ENCODE measurements at regions not wholly inside any gene's neighbourhood (a gene's known extent, or its start where the extent isn't known, plus 50 kb on each side); places are given as distances from the start of the nearest gene placed in this dataset.

DNA sequence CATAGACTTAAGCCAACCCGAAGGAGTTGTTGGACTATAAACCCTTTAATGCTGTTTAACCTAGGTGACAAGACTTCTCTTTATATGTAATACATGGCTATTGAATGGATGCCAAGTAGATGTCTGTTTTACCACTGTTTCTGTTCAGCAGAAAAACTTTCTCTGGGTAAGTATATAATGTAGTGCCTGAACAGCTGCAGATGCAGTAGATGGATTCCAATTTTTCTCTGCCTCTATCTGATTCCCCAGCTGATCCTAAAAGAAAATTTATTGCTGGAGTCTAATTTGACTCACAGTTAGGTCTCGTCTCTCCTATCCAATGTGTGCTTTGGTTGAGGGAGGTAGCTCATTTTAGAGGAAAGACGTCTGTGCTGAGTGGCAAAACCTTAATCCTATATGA is 256.5 kb upstream of the CBLB start:
- peaks cover 1% of the 10 kb centered on the region for H3F3A ChIP-seq (replicated peaks; ENCODE audit: insufficient read depth)
- H3K27ac ChIP-seq (ENCODE audit: low read depth in 2 of 2, low read length in 1 of 2): peak overlapping the region; percentile 60 to 68; a peak in 2 of 4 replicates
- DNase-seq: no peak
- no peak for TF ChIP-seq GATA2 (CRISPR knock-in tag; IDR thresholded peaks at IDR 0.05)
- TF ChIP-seq RAD21 (IDR thresholded peaks at IDR 0.05; ENCODE audit: low read length): 0 out of 2 replicates have a peak, but pooled peaks have one; percentile 2
- TF ChIP-seq, protein P1, sequence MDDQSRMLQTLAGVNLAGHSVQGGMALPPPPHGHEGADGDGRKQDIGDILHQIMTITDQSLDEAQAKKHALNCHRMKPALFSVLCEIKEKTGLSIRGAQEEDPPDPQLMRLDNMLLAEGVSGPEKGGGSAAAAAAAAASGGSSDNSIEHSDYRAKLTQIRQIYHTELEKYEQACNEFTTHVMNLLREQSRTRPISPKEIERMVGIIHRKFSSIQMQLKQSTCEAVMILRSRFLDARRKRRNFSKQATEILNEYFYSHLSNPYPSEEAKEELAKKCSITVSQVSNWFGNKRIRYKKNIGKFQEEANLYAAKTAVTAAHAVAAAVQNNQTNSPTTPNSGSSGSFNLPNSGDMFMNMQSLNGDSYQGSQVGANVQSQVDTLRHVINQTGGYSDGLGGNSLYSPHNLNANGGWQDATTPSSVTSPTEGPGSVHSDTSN (IDR thresholded peaks at IDR 0.05): no peak
- H4K20me1 ChIP-seq (ENCODE audit: insufficient read depth): no peaks in the 10 kb centered on the region
- no peaks in the 10 kb centered on the region for H3K79me2 ChIP-seq (ENCODE audit: insufficient read depth)
- no peak overlapping the region; the same call in 1 of the 2 replicates for H2AFZ ChIP-seq (ENCODE audit: low read depth)
- no peaks in the 10 kb centered on the region for H3K36me3 ChIP-seq (replicated peaks in 1 of 2; ENCODE audit: control insufficient read depth in 1 of 2, insufficient read depth in 2 of 2, low read length in 1 of 2)
- H3K9me2 ChIP-seq: no peaks in the 10 kb centered on the region
- no peak overlapping the region for H3K4me3 ChIP-seq (ENCODE audit: low read depth in 2 of 2, low read length in 1 of 2)
- 93% methylated on average over 3 of the region's 3 CpGs for WGBS (ENCODE audit: low lambda C conversion rate)
- no peaks in the 10 kb centered on the region for H3K27me3 ChIP-seq (ENCODE audit: insufficient read depth)
- CTCF ChIA-PET: no interaction called here
- H3K9me3 ChIP-seq: no peaks in the 10 kb centered on the region
- peak overlapping the region; percentile 50; the same call in 1 of the 2 replicates for H3K4me2 ChIP-seq
- POLR2A ChIA-PET: no interaction called here
- peaks cover 0 to 12% of the 10 kb centered on the region in 2 experiments; a peak in 2 of 4 replicates for H3K4me1 ChIP-seq (ENCODE audit: control insufficient read depth in 1 of 2, insufficient read depth in 2 of 2, low read depth in 1 of 2, low read length in 1 of 2)
- no peak overlapping the region for H3K9ac ChIP-seq

DNA sequence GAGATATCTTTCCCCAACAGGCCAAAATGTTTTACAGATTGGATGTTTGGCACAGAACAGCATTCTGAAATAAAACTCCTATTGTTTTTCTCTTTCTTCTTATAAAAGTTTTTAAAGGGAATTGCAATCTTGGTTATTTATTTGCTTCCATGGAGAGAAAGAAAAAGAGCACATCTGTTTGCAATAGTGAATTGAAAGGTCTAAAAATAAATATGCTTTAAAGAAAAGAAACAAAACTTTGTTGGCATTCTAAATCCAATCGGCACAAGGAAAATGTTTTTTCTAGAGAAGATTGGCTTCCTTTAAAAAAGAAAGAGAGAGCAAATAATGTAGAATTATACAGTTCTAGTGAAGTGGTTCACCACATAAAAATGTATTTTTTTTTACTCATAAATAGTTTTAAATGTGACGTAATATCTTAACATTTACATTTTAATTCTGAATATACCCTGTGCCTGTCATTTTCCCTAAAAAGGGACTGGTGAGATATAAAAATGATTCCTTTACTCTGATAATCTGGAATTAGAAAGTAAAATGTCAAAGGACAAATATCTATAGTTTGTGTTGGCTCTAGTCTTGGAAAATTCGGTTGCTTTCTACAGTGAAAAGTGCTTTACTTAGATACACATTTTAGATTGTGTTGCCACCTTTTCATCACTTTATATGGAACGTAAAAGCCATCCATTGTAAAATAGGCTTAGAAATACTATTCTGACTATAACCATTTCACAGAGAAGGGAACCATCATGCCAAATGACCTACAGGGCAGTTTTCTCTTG is 257.4 kb upstream of the CBLB start:
- ChIA-PET CTCF (no interaction called here), POLR2A (no interaction called here)
- Histone ChIP-seq H3K9me3 (no peaks in the 10 kb centered on the region), H3K36me3 (replicated peaks in 1 of 2; ENCODE audit: control insufficient read depth in 1 of 2, insufficient read depth in 2 of 2, low read length in 1 of 2) (no peaks in the 10 kb centered on the region), H3K9ac (peak overlapping the region; percentile 21; the same call in 1 of the 2 replicates), H3K27ac (ENCODE audit: low read depth in 2 of 2, low read length in 1 of 2) (peak overlapping the region; percentile 60 to 68), H3K79me2 (ENCODE audit: insufficient read depth) (no peaks in the 10 kb centered on the region), H2AFZ (ENCODE audit: low read depth) (peak overlapping the region; percentile 39), H3K27me3 (ENCODE audit: insufficient read depth) (no peaks in the 10 kb centered on the region), H3K4me2 (peak overlapping the region; percentile 50; the same call in 1 of the 2 replicates), H3K4me1 (ENCODE audit: control insufficient read depth in 1 of 2, insufficient read depth in 2 of 2, low read depth in 1 of 2, low read length in 1 of 2) (peaks cover 7 to 19% of the 10 kb centered on the region in 2 experiments; a peak in 3 of 4 replicates), H4K20me1 (ENCODE audit: insufficient read depth) (no peaks in the 10 kb centered on the region), H3K4me3 (ENCODE audit: low read depth in 2 of 2, low read length in 1 of 2) (no peak overlapping the region), H3F3A (replicated peaks; ENCODE audit: insufficient read depth) (peaks cover 10% of the 10 kb centered on the region), H3K9me2 (no peaks in the 10 kb centered on the region)
- no peak for DNase-seq
- WGBS (ENCODE audit: low lambda C conversion rate): 59% methylated on average over 4 of the region's 4 CpGs
- TF ChIP-seq TEAD4 (IDR thresholded peaks at IDR 0.05; ENCODE audit: borderline replicate concordance, insufficient read depth): no peak
- TF ChIP-seq MEF2A (IDR thresholded peaks at IDR 0.05; ENCODE audit: borderline replicate concordance, low read depth): 0 out of 2 replicates have a peak, but pooled peaks have one; percentile 16
- TF ChIP-seq RFX5 (IDR thresholded peaks at IDR 0.05; ENCODE audit: low read length): no peak
- TF ChIP-seq GATA2 (CRISPR knock-in tag; IDR thresholded peaks at IDR 0.05): no peak; the same call in 1 of the 2 replicates
- no peak for TF ChIP-seq FOSL2 (IDR thresholded peaks at IDR 0.05; ENCODE audit: borderline replicate concordance, low read depth)
- TF ChIP-seq, protein P2, sequence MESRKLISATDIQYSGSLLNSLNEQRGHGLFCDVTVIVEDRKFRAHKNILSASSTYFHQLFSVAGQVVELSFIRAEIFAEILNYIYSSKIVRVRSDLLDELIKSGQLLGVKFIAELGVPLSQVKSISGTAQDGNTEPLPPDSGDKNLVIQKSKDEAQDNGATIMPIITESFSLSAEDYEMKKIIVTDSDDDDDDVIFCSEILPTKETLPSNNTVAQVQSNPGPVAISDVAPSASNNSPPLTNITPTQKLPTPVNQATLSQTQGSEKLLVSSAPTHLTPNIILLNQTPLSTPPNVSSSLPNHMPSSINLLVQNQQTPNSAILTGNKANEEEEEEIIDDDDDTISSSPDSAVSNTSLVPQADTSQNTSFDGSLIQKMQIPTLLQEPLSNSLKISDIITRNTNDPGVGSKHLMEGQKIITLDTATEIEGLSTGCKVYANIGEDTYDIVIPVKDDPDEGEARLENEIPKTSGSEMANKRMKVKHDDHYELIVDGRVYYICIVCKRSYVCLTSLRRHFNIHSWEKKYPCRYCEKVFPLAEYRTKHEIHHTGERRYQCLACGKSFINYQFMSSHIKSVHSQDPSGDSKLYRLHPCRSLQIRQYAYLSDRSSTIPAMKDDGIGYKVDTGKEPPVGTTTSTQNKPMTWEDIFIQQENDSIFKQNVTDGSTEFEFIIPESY (IDR thresholded peaks at IDR 0.05; ENCODE audit: borderline replicate concordance, low read depth): no peak
- peak in 1 of 2 experiments; percentile 8; a peak in 1 of 4 replicates for TF ChIP-seq EP300 (IDR thresholded peaks at IDR 0.05; ENCODE audit: borderline replicate concordance in 1 of 2, low read depth in 1 of 2, low read length in 1 of 2)
- TF ChIP-seq SMC3 (IDR thresholded peaks at IDR 0.05; ENCODE audit: low read depth, low read length): no peak
- no peak for TF ChIP-seq YY1 (IDR thresholded peaks at IDR 0.05; ENCODE audit: low read depth)
- TF ChIP-seq RCOR1 (IDR thresholded peaks at IDR 0.05; ENCODE audit: low read length): no peak

All from SK-N-SH (cell line).